WTC11 (cell line): ENCODE measurements at regions not wholly inside any gene's neighbourhood (a gene's known extent, or its start where the extent isn't known, plus 50 kb on each side); places are given as distances from the start of the nearest gene placed in this dataset.

ENCODE experiments used
- ATAC-seq: fragments of 200-7000 bp; cut with Tn5 transposase; 2 replicates; pipeline ENCODE4 v1.10.0; 2021; ENCODE audit warnings: mild to moderate bottlenecking, moderate library complexity
- CTCF ChIA-PET: fragments of 300-600 bp; sonication (Branson Sonifier 250); formaldehyde crosslinking; loops from one replicate; lab custom pipeline; 2021; ENCODE audit warnings: antibody characterized with exemption; lab: Charles Lee
- POLR2A ChIA-PET: fragments of 350-600 bp; sonication (Branson Sonifier 250); formaldehyde crosslinking; loops from one replicate; lab custom pipeline; 2021; ENCODE audit warnings: antibody characterized with exemption; lab: Charles Lee
- DNase-seq: peaks from one replicate; pipeline ENCODE4 v3.0.0; 2021; ENCODE audit warnings: low spot score
- H3K27ac Mint-ChIP-seq: 2 replicates; pipeline ENCODE4 v1.8.0; 2021; ENCODE audit warnings: mixed read lengths
- H3K27me3 Mint-ChIP-seq: 2 replicates; pipeline ENCODE4 v1.8.0; 2021; ENCODE audit warnings: low read depth, mild to moderate bottlenecking, moderate library complexity, mixed read lengths
- H3K36me3 Mint-ChIP-seq: 2 replicates; pipeline ENCODE4 v1.8.0; 2021; ENCODE audit warnings: mixed read lengths
- H3K4me1 Mint-ChIP-seq: 2 replicates; pipeline ENCODE4 v1.8.0; 2022; ENCODE audit warnings: mixed read lengths
- H3K4me3 Mint-ChIP-seq: 2 replicates; pipeline ENCODE4 v1.8.0; 2021; ENCODE audit warnings: mild to moderate bottlenecking, moderate library complexity, mixed read lengths
- H3K9me3 Mint-ChIP-seq: 2 replicates; pipeline ENCODE4 v1.8.0; 2021; ENCODE audit warnings: mixed read lengths
- FOXJ3 ChIP-seq: sonication (generic); formaldehyde crosslinking; IDR thresholded peaks from 2 replicates; pipeline ENCODE4 v1.9.0; 2021; ENCODE audit warnings: missing genetic modification reagents, mild to moderate bottlenecking, borderline replicate concordance
- GABPB1 ChIP-seq: sonication (generic); formaldehyde crosslinking; IDR thresholded peaks from 2 replicates; pipeline ENCODE4 v1.8.1; 2023; ENCODE audit warnings: mild to moderate bottlenecking, missing genetic modification reagents
- GRHL2 ChIP-seq: fragments of 250-450 bp; sonication (Bioruptor Pico); IDR thresholded peaks from 2 replicates; pipeline ENCODE4 v1.8.0; 2022; ENCODE audit warnings: mild to moderate bottlenecking, moderate library complexity; ENCODE audit not compliant: insufficient replicate concordance, severe bottlenecking
- GTF2I ChIP-seq: fragments of 250-450 bp; sonication (Bioruptor Pico); conservative IDR thresholded peaks from 2 replicates; pipeline ENCODE4 v1.4.0; 2021; ENCODE audit warnings: mild to moderate bottlenecking
- NFATC4 ChIP-seq: fragments of 250-450 bp; sonication (Bioruptor Pico); IDR thresholded peaks from 2 replicates; pipeline ENCODE4 v1.9.0; 2021; ENCODE audit warnings: mild to moderate bottlenecking
- OVOL2 ChIP-seq: fragments of 250-450 bp; sonication (Bioruptor Pico); IDR thresholded peaks from 2 replicates; pipeline ENCODE4 v1.9.0; 2021; ENCODE audit warnings: mild to moderate bottlenecking, borderline replicate concordance
- SOX15 ChIP-seq: fragments of 250-450 bp; sonication (Bioruptor Pico); IDR thresholded peaks from 2 replicates; pipeline ENCODE4 v1.9.0; 2021; ENCODE audit warnings: mild to moderate bottlenecking
- TP53 ChIP-seq: sonication (generic); formaldehyde crosslinking; IDR thresholded peaks from 2 replicates; pipeline ENCODE4 v1.8.1; 2023; ENCODE audit warnings: mild to moderate bottlenecking, missing genetic modification reagents
- ZNF317 ChIP-seq: sonication (generic); formaldehyde crosslinking; IDR thresholded peaks from 2 replicates; pipeline ENCODE4 v1.8.1; 2023; ENCODE audit warnings: low read depth, mild to moderate bottlenecking, moderate library complexity, missing genetic modification reagents, borderline replicate concordance
- ZNF396 ChIP-seq: fragments of 250-450 bp; sonication (Bioruptor Pico); IDR thresholded peaks from 2 replicates; pipeline ENCODE4 v1.8.0; 2021; ENCODE audit warnings: mild to moderate bottlenecking, moderate library complexity, borderline replicate concordance
- TF ChIP-seq, protein P1 (sequence below): fragments of 250-450 bp; sonication (Bioruptor Pico); IDR thresholded peaks from 2 replicates; pipeline ENCODE4 v1.9.0; 2021; ENCODE audit warnings: mild to moderate bottlenecking
- TF ChIP-seq, protein P2 (sequence below): sonication (generic); formaldehyde crosslinking; IDR thresholded peaks from 2 replicates; pipeline ENCODE4 v1.8.1; 2022; ENCODE audit warnings: low read depth, mild to moderate bottlenecking, moderate library complexity, missing genetic modification reagents, borderline replicate concordance
- TF ChIP-seq, protein P3 (sequence below): fragments of 250-450 bp; sonication (Bioruptor Pico); conservative IDR thresholded peaks from 2 replicates; pipeline ENCODE4 v1.9.0; 2021; ENCODE audit warnings: mild to moderate bottlenecking
- TF ChIP-seq, protein P4 (sequence below): fragments of 250-450 bp; sonication (Bioruptor Pico); IDR thresholded peaks from 2 replicates; pipeline ENCODE4 v1.9.0; 2021; ENCODE audit warnings: moderate library complexity, mild to moderate bottlenecking, inconsistent platforms, borderline replicate concordance
- TF ChIP-seq, protein P5 (sequence below): sonication (generic); formaldehyde crosslinking; conservative IDR thresholded peaks from 2 replicates; pipeline ENCODE4 v1.8.1; 2023; ENCODE audit warnings: mild to moderate bottlenecking, low read depth, missing genetic modification reagents, moderate library complexity
- TF ChIP-seq, protein P6 (sequence below): sonication (generic); formaldehyde crosslinking; IDR thresholded peaks from 2 replicates; pipeline ENCODE4 v1.8.0; 2022; ENCODE audit warnings: mild to moderate bottlenecking, missing genetic modification reagents
- TF ChIP-seq, protein P7 (sequence below): sonication (generic); formaldehyde crosslinking; IDR thresholded peaks from 2 replicates; pipeline ENCODE4 v1.8.1; 2022; ENCODE audit warnings: mild to moderate bottlenecking, missing genetic modification reagents, moderate library complexity, borderline replicate concordance

DNA sequence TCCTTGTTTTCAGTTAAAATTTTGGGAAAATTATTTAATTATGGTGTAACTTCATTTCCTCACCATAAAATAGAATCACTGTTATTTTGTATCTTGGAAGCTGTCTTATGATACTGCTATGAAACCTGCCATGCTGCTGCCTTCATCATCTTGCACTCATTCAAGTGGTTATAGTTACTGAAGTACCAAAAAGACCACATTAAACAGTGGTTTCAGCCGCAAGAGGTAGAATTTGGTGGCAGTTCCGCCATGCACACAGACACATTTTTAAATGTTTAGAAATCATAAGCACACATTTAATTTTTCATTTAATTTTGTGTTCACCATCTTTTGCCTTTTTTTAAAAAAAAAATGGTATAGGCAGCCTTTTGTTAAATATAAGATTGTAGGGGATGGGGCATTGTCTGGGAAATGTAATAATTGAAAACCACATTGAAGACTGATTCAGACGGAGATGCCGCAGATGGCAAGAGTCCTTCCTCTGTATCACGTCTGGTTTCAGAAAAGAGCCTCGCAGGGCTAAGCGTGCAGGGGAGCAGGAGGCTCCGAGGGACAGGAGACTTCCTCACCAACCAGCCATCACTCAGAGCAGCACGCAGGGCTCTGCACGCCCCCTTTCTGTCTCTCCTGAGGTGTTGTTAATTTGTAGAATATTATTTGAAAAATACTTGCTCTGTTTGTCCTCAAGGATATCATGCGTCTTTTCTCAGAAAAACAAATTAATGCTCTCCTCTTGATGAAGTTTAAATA lies 115.2 kb upstream of the PELI2 start:
- ATAC-seq (peak; percentile 40; the same call in 1 of the 2 replicates), DNase-seq (no peak)
- Mint-ChIP-seq H3K9me3 (peaks cover 28% of the 10 kb centered on the region), H3K4me3 (no peak overlapping the region), H3K36me3 (peaks cover 8% of the 10 kb centered on the region; the same call in 1 of the 2 replicates), H3K27me3 (peaks cover 14% of the 10 kb centered on the region), H3K27ac (no peak overlapping the region), H3K4me1 (peaks cover 27% of the 10 kb centered on the region)
- TF ChIP-seq, protein P1, sequence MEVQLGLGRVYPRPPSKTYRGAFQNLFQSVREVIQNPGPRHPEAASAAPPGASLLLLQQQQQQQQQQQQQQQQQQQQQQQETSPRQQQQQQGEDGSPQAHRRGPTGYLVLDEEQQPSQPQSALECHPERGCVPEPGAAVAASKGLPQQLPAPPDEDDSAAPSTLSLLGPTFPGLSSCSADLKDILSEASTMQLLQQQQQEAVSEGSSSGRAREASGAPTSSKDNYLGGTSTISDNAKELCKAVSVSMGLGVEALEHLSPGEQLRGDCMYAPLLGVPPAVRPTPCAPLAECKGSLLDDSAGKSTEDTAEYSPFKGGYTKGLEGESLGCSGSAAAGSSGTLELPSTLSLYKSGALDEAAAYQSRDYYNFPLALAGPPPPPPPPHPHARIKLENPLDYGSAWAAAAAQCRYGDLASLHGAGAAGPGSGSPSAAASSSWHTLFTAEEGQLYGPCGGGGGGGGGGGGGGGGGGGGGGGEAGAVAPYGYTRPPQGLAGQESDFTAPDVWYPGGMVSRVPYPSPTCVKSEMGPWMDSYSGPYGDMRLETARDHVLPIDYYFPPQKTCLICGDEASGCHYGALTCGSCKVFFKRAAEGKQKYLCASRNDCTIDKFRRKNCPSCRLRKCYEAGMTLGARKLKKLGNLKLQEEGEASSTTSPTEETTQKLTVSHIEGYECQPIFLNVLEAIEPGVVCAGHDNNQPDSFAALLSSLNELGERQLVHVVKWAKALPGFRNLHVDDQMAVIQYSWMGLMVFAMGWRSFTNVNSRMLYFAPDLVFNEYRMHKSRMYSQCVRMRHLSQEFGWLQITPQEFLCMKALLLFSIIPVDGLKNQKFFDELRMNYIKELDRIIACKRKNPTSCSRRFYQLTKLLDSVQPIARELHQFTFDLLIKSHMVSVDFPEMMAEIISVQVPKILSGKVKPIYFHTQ (CRISPR knock-in tag), result no peak
- TF ChIP-seq GABPB1 (CRISPR knock-in tag) (no peak), ZNF317 (CRISPR knock-in tag) (no peak), NFATC4 (CRISPR knock-in tag) (no peak), SOX15 (CRISPR knock-in tag) (no peak), ZNF396 (no peak), GRHL2 (CRISPR knock-in tag) (no peak), OVOL2 (CRISPR knock-in tag) (no peak), FOXJ3 (no peak), TP53 (CRISPR knock-in tag) (no peak), GTF2I (CRISPR knock-in tag) (no peak)
- TF ChIP-seq, protein P2, sequence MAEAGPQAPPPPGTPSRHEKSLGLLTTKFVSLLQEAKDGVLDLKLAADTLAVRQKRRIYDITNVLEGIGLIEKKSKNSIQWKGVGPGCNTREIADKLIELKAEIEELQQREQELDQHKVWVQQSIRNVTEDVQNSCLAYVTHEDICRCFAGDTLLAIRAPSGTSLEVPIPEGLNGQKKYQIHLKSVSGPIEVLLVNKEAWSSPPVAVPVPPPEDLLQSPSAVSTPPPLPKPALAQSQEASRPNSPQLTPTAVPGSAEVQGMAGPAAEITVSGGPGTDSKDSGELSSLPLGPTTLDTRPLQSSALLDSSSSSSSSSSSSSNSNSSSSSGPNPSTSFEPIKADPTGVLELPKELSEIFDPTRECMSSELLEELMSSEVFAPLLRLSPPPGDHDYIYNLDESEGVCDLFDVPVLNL (CRISPR knock-in tag), result no peak
- TF ChIP-seq, protein P3, sequence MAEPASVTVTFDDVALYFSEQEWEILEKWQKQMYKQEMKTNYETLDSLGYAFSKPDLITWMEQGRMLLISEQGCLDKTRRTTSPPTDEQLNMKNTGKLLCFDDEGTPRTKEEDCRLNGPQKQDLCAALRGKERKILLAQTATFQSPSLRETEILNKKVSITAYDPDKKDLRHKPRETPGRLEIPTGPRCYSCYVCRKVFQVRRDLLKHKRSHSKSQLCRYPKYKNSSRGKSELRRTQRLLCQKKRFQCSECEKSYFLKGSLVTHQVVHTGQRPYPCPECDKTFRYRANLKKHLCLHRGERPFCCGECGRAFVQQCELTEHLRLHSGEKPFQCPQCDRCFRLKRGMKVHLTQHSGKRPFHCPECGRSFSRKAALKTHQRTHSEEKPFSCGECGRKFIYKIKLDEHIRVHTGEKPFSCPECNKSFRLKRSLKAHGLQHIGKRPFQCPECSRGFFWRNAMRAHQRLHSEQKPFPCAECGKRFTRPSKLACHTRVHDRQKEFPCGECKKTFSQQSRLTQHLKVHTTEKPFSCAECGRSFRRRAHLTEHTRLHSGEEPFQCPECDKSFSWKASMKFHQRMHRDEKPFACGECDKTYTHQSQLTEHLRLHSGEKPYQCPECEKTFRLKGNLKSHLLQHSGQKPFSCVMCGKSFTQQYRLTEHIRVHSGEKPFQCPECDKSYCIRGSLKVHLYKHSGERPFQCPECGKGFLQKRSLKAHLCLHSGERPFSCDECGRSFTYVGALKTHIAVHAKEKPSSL (CRISPR knock-in tag), result no peak
- TF ChIP-seq, protein P4, sequence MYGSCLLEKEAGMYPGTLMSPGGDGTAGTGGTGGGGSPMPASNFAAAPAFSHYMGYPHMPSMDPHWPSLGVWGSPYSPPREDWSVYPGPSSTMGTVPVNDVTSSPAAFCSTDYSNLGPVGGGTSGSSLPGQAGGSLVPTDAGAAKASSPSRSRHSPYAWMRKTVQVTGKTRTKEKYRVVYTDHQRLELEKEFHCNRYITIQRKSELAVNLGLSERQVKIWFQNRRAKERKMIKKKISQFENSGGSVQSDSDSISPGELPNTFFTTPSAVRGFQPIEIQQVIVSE (CRISPR knock-in tag), result no peak
- TF ChIP-seq, protein P5, sequence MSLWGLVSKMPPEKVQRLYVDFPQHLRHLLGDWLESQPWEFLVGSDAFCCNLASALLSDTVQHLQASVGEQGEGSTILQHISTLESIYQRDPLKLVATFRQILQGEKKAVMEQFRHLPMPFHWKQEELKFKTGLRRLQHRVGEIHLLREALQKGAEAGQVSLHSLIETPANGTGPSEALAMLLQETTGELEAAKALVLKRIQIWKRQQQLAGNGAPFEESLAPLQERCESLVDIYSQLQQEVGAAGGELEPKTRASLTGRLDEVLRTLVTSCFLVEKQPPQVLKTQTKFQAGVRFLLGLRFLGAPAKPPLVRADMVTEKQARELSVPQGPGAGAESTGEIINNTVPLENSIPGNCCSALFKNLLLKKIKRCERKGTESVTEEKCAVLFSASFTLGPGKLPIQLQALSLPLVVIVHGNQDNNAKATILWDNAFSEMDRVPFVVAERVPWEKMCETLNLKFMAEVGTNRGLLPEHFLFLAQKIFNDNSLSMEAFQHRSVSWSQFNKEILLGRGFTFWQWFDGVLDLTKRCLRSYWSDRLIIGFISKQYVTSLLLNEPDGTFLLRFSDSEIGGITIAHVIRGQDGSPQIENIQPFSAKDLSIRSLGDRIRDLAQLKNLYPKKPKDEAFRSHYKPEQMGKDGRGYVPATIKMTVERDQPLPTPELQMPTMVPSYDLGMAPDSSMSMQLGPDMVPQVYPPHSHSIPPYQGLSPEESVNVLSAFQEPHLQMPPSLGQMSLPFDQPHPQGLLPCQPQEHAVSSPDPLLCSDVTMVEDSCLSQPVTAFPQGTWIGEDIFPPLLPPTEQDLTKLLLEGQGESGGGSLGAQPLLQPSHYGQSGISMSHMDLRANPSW, result no peak
- TF ChIP-seq, protein P6, sequence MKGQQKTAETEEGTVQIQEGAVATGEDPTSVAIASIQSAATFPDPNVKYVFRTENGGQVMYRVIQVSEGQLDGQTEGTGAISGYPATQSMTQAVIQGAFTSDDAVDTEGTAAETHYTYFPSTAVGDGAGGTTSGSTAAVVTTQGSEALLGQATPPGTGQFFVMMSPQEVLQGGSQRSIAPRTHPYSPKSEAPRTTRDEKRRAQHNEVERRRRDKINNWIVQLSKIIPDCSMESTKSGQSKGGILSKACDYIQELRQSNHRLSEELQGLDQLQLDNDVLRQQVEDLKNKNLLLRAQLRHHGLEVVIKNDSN (CRISPR knock-in tag), result no peak
- TF ChIP-seq, protein P7, sequence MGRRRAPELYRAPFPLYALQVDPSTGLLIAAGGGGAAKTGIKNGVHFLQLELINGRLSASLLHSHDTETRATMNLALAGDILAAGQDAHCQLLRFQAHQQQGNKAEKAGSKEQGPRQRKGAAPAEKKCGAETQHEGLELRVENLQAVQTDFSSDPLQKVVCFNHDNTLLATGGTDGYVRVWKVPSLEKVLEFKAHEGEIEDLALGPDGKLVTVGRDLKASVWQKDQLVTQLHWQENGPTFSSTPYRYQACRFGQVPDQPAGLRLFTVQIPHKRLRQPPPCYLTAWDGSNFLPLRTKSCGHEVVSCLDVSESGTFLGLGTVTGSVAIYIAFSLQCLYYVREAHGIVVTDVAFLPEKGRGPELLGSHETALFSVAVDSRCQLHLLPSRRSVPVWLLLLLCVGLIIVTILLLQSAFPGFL (CRISPR knock-in tag), result no peak
- ChIA-PET POLR2A (no interaction called here), CTCF (no interaction called here)
